Pancreas (tissue), 10 donors: ENCODE measurements at regions not wholly inside any gene's neighbourhood (a gene's known extent, or its start where the extent isn't known, plus 50 kb on each side); places are given as distances from the start of the nearest gene placed in this dataset.
"Not testable (repeated sequence)": the region's sequence is repeated elsewhere in the genome, so short reads cannot be mapped to it uniquely, and the experiment has no call there.

ENCODE experiments used
- ATAC-seq, 4 donors: fragments of 200-7000 bp; cut with Tn5 transposase; one replicate each; pipeline versions ENCODE4 v1.8.0 to v1.9.1; 2020; ENCODE audit warnings: mild to moderate bottlenecking in 4 of 4, moderate library complexity in 4 of 4
- DNase-seq, 6 donors: peaks; one replicate each; pipeline ENCODE4 v3.0.0-alpha.2; 2020
- FAIRE-seq: peaks from 2 replicates; lab custom pipeline; 2012; peaks lifted over from hg19 to GRCh38; lab: Jason Lieb, UNC
- H3K27ac ChIP-seq, 4 donors: fragments of 200-600 bp; sonication (generic); 1 replicate in 3 of 4; 2 replicates in 1 of 4; pipeline versions ENCODE4 v1.5.0 to v1.8.0; 2020
- H3K27me3 ChIP-seq, 4 donors: fragments of 200-600 bp; one replicate each; pipeline ENCODE4 v1.8.0; 2021
- H3K36me3 ChIP-seq, 3 donors: fragments of 200-600 bp; sonication (generic) in 1 of 3; one replicate each; pipeline versions ENCODE4 v1.5.0 to v1.8.0; 2020 to 2021
- H3K4me1 ChIP-seq, 3 donors: fragments of 200-600 bp; one replicate each; pipeline ENCODE4 v1.8.0; 2021
- H3K4me3 ChIP-seq, 4 donors: fragments of 200-600 bp; sonication (generic) in 2 of 4; one replicate each; pipeline versions ENCODE4 v1.5.0 to v1.8.0; 2020 to 2021
- H3K9me3 ChIP-seq, 4 donors: fragments of 200-600 bp; one replicate each; pipeline ENCODE4 v1.8.0; 2021
- CTCF ChIP-seq, 4 donors: fragments of 200-600 bp; sonication (generic) in 3 of 4; IDR thresholded peaks; one replicate each; pipeline versions ENCODE4 v1.5.0 to v1.8.0; 2021; ENCODE audit warnings: antibody characterized with exemption in 4 of 4
- WGBS, 2 donors: extraction: QIAGEN DNeasy Blood & Tissue Kit; methylation state at CpG; one replicate each; pipeline ENCODE4 v1.1.7; 2013; 5-methylcytosine and 5-hydroxymethylcytosine counted together
- intact Hi-C, 3 donors: fragments of 100-400 bp; cut with DNase I; formaldehyde crosslinking; loops; one replicate each; pipeline versions ENCODE4 v1.11.1 to v1.14.2; 2022
- donor health status: healthy with polysubstance abuse.
- donor health status: DM: no; HTN: no; CAD: no; lungs with moderate emphysema.
- donor health status: DM: no; HTN: no; CAD: no.
- donor health status: control.
- donor health status: control.
- donor health status: Bipolar disorder and iron deficiency.
- donor health status: DM: yes; HTN: yes; CAD: no.
- donor health status: DM: no; HTN: no; CAD: no.
- donor health status: DM: no; HTN: no; CAD: no.
- donor health status: DM: yes; HTN: yes; CAD: no.

GRCh38 chr1:239979456-239979855 is 112.2 kb upstream of the FMN2 start:
- DNase-seq (no peak), ATAC-seq (no peak), FAIRE-seq (no peak)
- Histone ChIP-seq H3K36me3 (no peaks in the 10 kb centered on the region), H3K27ac (no peak overlapping the region), H3K9me3 (no peaks in the 10 kb centered on the region), H3K27me3 (no peaks in the 10 kb centered on the region), H3K4me1 (no peaks in the 10 kb centered on the region), H3K4me3 (no peak overlapping the region)
- intact Hi-C loops = no loop called here
- no peak for TF ChIP-seq CTCF (IDR thresholded peaks at IDR 0.05)
- WGBS, 2 donors = 57 to 58% methylated on average over 4 of the region's 4 CpGs

- H3K9me3 ChIP-seq = no peaks in the 10 kb centered on the region
- H3K27ac ChIP-seq = no peak overlapping the region
- FAIRE-seq (no peak), DNase-seq (no peak), ATAC-seq (no peak)
- H3K36me3 ChIP-seq = no peaks in the 10 kb centered on the region
- intact Hi-C loops = no loop called here
- WGBS, 2 donors = 69 to 75% methylated on average over 2 of the region's 2 CpGs
- H3K4me3 ChIP-seq = no peak overlapping the region
- no peak for TF ChIP-seq CTCF (IDR thresholded peaks at IDR 0.05)
- no peaks in the 10 kb centered on the region for H3K4me1 ChIP-seq
- H3K27me3 ChIP-seq = no peaks in the 10 kb centered on the region
Measured at GRCh38 chr1:239982762-239983161, 108.9 kb upstream of the FMN2 start.

GRCh38 chr1:239985044-239985443 is 106.6 kb upstream of the FMN2 start:
- no peak overlapping the region for H3K27ac ChIP-seq
- FAIRE-seq (no peak), ATAC-seq (no peak), DNase-seq (no peak)
- H3K9me3 ChIP-seq = no peaks in the 10 kb centered on the region
- no peaks in the 10 kb centered on the region for H3K27me3 ChIP-seq
- no peaks in the 10 kb centered on the region for H3K36me3 ChIP-seq
- no peak overlapping the region for H3K4me3 ChIP-seq
- 92 to 94% methylated on average over 4 of the region's 4 CpGs for WGBS, 2 donors
- no peak for TF ChIP-seq CTCF (IDR thresholded peaks at IDR 0.05)
- intact Hi-C loops = no loop called here
- no peaks in the 10 kb centered on the region for H3K4me1 ChIP-seq

GRCh38 chr1:239987103-239987745 is 104.5 kb upstream of the FMN2 start:
- peak; percentile 37 to 74 (median 55) for TF ChIP-seq CTCF (IDR thresholded peaks at IDR 0.05)
- H3K4me3 ChIP-seq = no peak overlapping the region
- no peaks in the 10 kb centered on the region for H3K9me3 ChIP-seq
- H3K27ac ChIP-seq = no peak overlapping the region
- H3K36me3 ChIP-seq = no peaks in the 10 kb centered on the region
- WGBS, 2 donors = 1 to 6% methylated on average over 2 of the region's 2 CpGs
- FAIRE-seq (peak; percentile 92), ATAC-seq (peak in 3 of 4 donors; percentile 52 to 66 (median 59)), DNase-seq (peak in 3 of 6 donors; percentile 37 to 39 (median 38))
- H3K27me3 ChIP-seq = no peaks in the 10 kb centered on the region
- intact Hi-C loops = no loop called here
- H3K4me1 ChIP-seq = no peaks in the 10 kb centered on the region

GRCh38 chr1:239989990-239990389 is 101.7 kb upstream of the FMN2 start:
- no peaks in the 10 kb centered on the region for H3K36me3 ChIP-seq
- ATAC-seq = no peak
- H3K27me3 ChIP-seq = peaks cover 0 to 5% (median 0%) of the 10 kb centered on the region in 4 donors
- no peak for FAIRE-seq
- no peak for DNase-seq
- TF ChIP-seq CTCF (IDR thresholded peaks at IDR 0.05) = no peak
- no peaks in the 10 kb centered on the region for H3K9me3 ChIP-seq
- H3K4me3 ChIP-seq = no peak overlapping the region
- no peak overlapping the region for H3K27ac ChIP-seq
- intact Hi-C loops = no loop called here
- 82 to 94% methylated on average over 2 of the region's 2 CpGs for WGBS, 2 donors
- H3K4me1 ChIP-seq = no peaks in the 10 kb centered on the region

- H3K36me3 ChIP-seq, H3K27ac ChIP-seq, H3K9me3 ChIP-seq, intact Hi-C loops, FAIRE-seq, ATAC-seq, H3K4me1 ChIP-seq, H3K27me3 ChIP-seq, DNase-seq, H3K4me3 ChIP-seq: not testable (repeated sequence)
- 52 to 64% methylated on average over 8 of the region's 8 CpGs for WGBS, 2 donors
Measured at GRCh38 chr1:239992566-239992965, 99.1 kb upstream of the FMN2 start.
